Ascending aorta (tissue), 2 donors: ENCODE measurements at regions not wholly inside any gene's neighbourhood (a gene's known extent, or its start where the extent isn't known, plus 50 kb on each side); places are given as distances from the start of the nearest gene placed in this dataset.

Experiments
- DNase-seq, 2 donors: peaks; one replicate each; pipeline ENCODE4 v3.0.0-alpha.2; 2019; ENCODE audit warnings: low spot score in 2 of 2
- H3K27ac ChIP-seq, 2 donors: fragments of 200-600 bp; sonication (generic); one replicate each; pipeline ENCODE4 v1.5.1; 2016 to 2017; ENCODE audit warnings: mild to moderate bottlenecking in 1 of 2
- H3K27me3 ChIP-seq: fragments of 200-600 bp; sonication (generic); one replicate; pipeline ENCODE4 v1.5.1; 2017
- H3K36me3 ChIP-seq, 2 donors: fragments of 200-600 bp; sonication (generic); one replicate each; pipeline ENCODE4 v1.5.1; 2016
- H3K4me1 ChIP-seq, 2 donors: fragments of 200-600 bp; sonication (generic); one replicate each; pipeline ENCODE4 v1.5.1; 2016 to 2017; ENCODE audit warnings: mild to moderate bottlenecking in 1 of 2
- H3K4me3 ChIP-seq, 2 donors: fragments of 200-600 bp; sonication (generic); one replicate each; pipeline ENCODE4 v1.5.1; 2016 to 2017; ENCODE audit warnings: mild to moderate bottlenecking in 1 of 2
- H3K9me3 ChIP-seq, 2 donors: fragments of 200-600 bp; sonication (generic); one replicate each; pipeline ENCODE4 v1.5.1; 2016
- intact Hi-C: fragments of 100-400 bp; cut with DNase I; formaldehyde crosslinking; loops from one replicate; pipeline ENCODE4 v1.15.1; 2023
- TF ChIP-seq, protein P1 (sequence below), 3 experiments: fragments of 200-600 bp in 2 of 3; fragments of 450-650 bp in 1 of 3; sonication (generic) in 2 of 3; IDR thresholded peaks; one replicate each; pipeline ENCODE4 v1.5.1; 2016 to 2019; ENCODE audit warnings: antibody characterized with exemption in 3 of 3, mild to moderate bottlenecking in 1 of 3, moderate library complexity in 1 of 3

DNA sequence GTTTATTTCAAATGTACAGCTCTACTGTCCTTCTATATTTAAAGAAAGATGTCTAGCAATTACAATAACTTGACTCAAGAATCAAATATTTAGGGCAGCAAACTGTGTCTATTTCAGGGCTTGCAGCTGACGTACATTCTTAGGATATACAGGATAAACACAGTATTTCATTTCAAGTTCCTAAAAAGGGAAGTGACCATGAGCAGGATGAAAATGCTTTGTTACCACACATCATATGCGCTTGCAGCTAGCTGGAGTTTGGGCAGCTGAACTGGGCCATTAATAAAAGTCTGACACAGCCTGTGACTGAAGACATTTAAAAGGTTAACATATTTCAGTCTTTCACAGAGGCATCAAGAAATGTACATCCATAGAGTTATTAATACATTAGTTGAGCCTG is 264.6 kb upstream of the TRIB2 start:
- no peaks in the 10 kb centered on the region for H3K27me3 ChIP-seq
- TF ChIP-seq, protein P1, sequence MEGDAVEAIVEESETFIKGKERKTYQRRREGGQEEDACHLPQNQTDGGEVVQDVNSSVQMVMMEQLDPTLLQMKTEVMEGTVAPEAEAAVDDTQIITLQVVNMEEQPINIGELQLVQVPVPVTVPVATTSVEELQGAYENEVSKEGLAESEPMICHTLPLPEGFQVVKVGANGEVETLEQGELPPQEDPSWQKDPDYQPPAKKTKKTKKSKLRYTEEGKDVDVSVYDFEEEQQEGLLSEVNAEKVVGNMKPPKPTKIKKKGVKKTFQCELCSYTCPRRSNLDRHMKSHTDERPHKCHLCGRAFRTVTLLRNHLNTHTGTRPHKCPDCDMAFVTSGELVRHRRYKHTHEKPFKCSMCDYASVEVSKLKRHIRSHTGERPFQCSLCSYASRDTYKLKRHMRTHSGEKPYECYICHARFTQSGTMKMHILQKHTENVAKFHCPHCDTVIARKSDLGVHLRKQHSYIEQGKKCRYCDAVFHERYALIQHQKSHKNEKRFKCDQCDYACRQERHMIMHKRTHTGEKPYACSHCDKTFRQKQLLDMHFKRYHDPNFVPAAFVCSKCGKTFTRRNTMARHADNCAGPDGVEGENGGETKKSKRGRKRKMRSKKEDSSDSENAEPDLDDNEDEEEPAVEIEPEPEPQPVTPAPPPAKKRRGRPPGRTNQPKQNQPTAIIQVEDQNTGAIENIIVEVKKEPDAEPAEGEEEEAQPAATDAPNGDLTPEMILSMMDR (IDR thresholded peaks at IDR 0.05) = no peak
- DNase-seq = no peak
- peaks cover 0 to 9% of the 10 kb centered on the region in 2 donors for H3K4me1 ChIP-seq
- H3K4me3 ChIP-seq = no peak overlapping the region
- H3K36me3 ChIP-seq = no peaks in the 10 kb centered on the region
- intact Hi-C loops = loop anchor here (10.0 kb wide), 2 partner anchors 363 to 553 kb away; no protein-coding TSS in a partner anchor
- no peaks in the 10 kb centered on the region for H3K9me3 ChIP-seq
- no peak overlapping the region for H3K27ac ChIP-seq

DNA sequence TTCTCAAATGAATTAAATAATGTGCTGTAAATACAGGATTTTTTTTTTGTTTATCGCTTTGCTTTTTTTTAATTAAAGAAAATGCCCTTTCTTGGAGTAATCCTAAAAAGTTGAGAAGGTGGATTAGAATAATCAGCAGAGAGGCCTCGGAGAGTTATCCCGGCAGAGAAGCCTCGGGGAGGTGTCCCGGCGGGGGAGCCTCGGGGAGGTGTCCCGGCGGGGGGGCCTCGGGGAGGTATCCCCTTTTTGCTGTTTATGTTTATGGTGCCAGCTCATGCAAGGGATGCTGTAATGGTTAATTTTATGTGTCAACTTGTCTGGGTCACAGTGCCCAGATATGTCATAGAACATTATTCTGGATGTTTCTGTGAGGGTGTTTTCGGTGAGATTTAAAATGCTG is 263.0 kb upstream of the TRIB2 start:
- intact Hi-C loops = loop anchor here (10.0 kb wide), 2 partner anchors 361 to 551 kb away; no protein-coding TSS in a partner anchor
- DNase-seq = no peak
- TF ChIP-seq, protein P1 (IDR thresholded peaks at IDR 0.05) = no peak
- no peaks in the 10 kb centered on the region for H3K36me3 ChIP-seq
- H3K9me3 ChIP-seq = no peaks in the 10 kb centered on the region
- no peaks in the 10 kb centered on the region for H3K27me3 ChIP-seq
- no peak overlapping the region for H3K27ac ChIP-seq
- no peak overlapping the region for H3K4me3 ChIP-seq
- H3K4me1 ChIP-seq = peaks cover 3 to 14% of the 10 kb centered on the region in 2 donors

DNA sequence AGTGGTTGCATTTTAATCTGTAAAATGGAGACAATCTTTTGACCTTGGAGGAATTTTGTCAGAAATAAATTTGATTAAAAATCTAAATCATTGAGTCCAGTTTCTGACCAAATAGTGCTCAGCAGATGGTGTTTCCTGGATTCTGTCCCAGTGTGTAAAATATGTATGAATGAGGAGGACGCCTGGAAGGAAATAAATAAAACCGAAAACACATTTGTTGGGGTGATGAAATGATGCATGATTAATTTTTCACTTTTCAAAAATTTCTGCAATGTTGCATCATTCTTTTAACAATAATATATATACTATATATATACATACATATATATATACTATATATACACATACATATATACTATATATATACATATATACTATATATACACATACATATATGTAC is 261.1 kb upstream of the TRIB2 start:
- Histone ChIP-seq H3K9me3 (no peaks in the 10 kb centered on the region), H3K27me3 (no peaks in the 10 kb centered on the region), H3K36me3 (no peaks in the 10 kb centered on the region), H3K4me1 (peaks cover 3 to 14% of the 10 kb centered on the region in 2 donors), H3K27ac (no peak overlapping the region), H3K4me3 (no peak overlapping the region)
- intact Hi-C loops = loop anchor here (2.0 to 10.0 kb wide), 3 partner anchors 261 to 549 kb away; partner anchors contain the start of gene TRIB2
- DNase-seq = no peak
- TF ChIP-seq, protein P1 (IDR thresholded peaks at IDR 0.05) = no peak

DNA sequence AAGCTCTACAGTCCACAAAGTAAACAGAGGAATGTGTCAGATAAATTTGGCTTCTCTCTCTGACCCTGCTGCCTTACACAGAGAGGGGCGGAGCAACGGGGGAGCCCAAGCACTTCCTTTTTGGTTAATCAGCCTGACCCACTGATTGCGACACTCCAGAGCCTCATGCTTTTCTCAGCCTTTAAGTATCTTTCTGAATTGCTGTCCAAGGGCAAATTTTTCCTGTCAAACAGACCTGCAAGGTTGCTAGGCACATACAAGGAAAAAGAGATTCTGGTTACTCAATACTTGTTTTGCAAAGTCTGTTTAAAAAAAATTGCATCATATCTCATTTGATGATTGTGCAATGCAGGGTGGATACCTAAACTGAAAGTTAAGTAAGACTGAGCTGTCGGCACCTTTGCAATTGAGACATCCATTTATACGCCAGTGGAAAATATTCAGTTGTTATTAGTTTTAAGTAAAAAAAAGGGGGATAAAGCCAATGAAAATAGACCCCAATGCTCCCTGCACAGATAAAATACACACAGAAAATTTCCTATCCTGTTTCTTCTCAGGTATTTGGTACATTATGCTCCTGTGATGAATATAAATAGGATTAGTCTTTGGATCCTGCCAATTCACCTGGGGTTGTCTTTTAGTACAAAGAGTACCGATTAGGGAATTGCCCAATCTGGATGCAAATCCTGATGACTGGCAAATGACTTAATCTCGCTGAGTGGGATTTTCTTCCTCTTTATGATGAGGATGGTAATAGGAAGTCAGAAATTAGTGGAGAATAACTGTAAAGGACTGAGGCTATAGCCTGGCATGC is 260.2 kb upstream of the TRIB2 start:
- TF ChIP-seq, protein P1 (IDR thresholded peaks at IDR 0.05) = no peak
- peak overlapping the region in 1 of 2 donors; percentile 10 for H3K4me3 ChIP-seq
- H3K27me3 ChIP-seq = no peaks in the 10 kb centered on the region
- H3K9me3 ChIP-seq = no peaks in the 10 kb centered on the region
- intact Hi-C loops = loop anchor here (2.0 to 10.0 kb wide), 3 partner anchors 260 to 548 kb away; partner anchors contain the start of gene TRIB2
- H3K27ac ChIP-seq = peak overlapping the region; percentile 8 to 51
- peaks cover 3 to 13% of the 10 kb centered on the region in 2 donors for H3K4me1 ChIP-seq
- H3K36me3 ChIP-seq = no peaks in the 10 kb centered on the region
- DNase-seq = peak; percentile 68 to 96

DNA sequence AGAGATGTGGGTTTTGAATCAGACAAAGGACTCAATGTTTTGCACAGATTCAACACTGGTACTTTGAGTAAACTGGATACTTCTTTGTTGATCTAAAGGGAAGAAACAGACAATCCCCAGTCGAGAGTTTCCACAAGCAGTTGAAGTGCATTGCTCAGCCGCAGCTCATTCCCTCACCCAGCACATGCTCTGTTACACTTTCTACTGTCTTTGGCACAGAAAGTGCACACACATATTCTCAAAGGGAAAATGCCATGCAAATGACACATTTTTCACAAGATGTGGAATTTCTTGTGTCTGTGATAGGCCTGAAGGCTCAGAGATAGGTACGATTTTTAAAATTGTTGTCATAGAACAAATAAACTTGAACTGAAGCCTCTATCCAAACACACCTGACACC is 258.9 kb upstream of the TRIB2 start:
- DNase-seq = no peak
- no peak overlapping the region for H3K4me3 ChIP-seq
- TF ChIP-seq, protein P1 (IDR thresholded peaks at IDR 0.05) = no peak
- no peaks in the 10 kb centered on the region for H3K36me3 ChIP-seq
- H3K27ac ChIP-seq = peak overlapping the region; percentile 8 to 51
- H3K27me3 ChIP-seq = no peaks in the 10 kb centered on the region
- intact Hi-C loops = loop anchor here (2.0 to 10.0 kb wide), 3 partner anchors 259 to 547 kb away; partner anchors contain the start of gene TRIB2
- peaks cover 3 to 12% of the 10 kb centered on the region in 2 donors for H3K4me1 ChIP-seq
- no peaks in the 10 kb centered on the region for H3K9me3 ChIP-seq
